NCI-H1105 treated with DMSO at 0.1 percent for 48 hours (cell line): ENCODE measurements at regions not wholly inside any gene's neighbourhood (a gene's known extent, or its start where the extent isn't known, plus 50 kb on each side); places are given as distances from the start of the nearest gene placed in this dataset.
A peak's percentile ranks its signal among the peaks of the same experiment; 100 is the strongest.

ENCODE experiments used
- DNase-seq: peaks from one replicate; lab custom pipeline; 2025; lab: John Stamatoyannopoulos, UW

DNA sequence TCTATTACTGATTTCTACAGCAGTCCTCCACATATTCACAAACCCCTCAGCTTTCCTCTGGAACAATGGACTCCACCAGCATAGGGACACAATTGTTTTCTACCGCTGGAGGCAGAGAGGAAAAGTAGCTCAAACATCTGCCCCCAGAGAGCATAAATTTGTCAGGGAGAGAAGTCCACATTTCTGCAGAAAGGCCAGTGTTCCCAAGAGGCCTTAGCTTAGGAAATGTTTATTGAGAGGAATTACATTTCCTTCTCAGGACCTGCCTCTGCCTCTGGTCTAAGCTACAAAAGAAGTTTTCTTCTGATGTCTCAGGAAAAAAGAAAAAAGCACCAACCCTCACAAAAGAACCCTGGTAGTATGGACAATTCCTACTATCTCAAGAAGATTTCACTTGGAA is 217.8 kb upstream of the BMP4 start:
- DNase-seq: no peak

DNA sequence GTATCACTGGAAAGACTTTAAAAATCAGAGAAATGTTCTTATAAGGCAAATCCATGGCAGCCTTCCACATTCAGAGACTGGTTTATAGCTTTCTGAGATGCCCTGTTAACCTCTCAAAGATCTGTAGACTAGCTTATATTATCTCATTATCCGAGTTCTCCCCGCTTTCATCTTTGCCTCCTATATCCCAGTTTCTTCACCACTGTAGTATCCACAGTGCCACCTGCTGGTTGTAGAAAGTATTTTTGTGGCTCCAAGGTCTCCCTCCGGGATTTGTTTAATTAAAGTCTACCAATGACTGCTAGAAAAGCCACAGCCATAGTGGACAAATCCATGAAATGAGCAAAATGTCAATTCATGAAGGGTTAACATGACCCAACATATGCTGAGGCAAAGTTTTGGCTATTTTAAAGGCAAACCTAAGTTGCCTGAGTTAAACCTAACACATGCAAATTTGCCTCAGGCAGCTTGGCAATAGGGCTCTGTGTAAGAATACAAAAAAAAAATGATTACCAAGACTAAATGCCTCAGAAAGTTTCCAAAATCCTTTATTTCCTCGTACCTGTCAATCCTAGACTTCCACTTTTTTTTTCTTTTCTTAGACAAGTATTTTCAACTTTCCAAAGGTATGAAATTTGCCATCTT is 218.8 kb upstream of the BMP4 start:
- DNase-seq: peak; percentile 80

DNA sequence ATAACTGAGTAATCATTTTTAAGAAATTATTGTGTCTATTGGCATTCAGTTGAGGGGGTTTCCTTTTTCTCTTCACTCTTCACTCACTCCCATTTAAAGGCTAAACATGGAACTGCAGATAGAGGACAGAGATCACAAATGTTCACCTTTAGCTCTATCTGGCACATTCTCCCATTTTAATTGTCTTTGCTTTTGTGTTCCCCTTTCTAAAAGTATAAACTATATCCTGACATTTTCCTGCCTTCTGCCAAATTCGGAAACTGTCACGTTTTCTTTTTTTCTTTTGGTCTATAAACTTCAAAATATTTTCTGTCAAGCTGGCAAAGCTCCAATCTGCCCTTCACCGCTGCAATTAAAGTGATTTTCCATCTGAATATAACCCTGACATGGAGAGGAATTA is 219.8 kb upstream of the CDKN3 start:
- no peak for DNase-seq

DNA sequence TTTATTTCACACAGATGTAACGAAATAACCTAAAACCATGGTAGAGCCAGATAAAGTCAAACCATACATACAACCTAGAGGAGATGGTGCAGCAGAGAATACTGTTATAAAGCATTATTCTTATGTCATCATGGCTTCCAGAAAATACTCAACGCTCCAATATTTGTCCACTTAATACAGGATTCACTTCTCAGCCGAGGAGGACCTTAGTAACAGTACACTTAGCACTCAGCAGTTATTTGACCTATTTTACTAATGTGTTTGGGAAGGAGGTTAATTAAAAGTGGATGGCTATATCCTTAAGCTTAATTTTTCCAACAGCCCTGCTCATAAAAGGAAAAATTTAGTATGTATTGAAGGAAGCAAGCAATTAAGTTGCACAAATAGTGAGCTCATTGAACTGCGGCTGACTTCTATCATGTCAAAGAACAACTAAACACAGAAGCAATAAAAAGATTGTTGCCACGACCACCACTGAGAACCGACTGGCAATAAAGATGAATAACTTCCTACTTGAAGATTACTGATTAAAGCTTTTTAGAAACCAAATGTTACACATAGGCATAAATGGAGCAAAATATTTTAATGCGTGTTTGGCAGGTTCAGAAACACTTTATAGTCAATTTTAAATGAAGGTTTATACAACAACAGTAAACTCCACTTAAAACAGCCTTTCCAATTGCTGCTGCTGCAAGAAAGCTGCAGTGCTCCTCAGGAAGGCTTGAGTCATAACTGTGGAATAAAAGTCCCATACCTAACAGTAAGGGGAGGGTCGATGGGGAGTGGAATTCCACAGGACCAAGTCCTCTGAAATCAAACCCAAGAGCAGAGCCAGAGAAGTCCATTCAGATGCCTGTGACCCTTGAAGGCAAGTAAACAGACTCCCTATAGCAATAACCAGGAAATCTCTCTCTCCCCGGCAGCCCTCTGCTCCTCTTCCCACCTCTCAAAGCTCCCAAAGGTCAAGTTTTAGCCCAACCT is 218.9 kb upstream of the CDKN3 start:
- DNase-seq: peak; percentile 47

DNA sequence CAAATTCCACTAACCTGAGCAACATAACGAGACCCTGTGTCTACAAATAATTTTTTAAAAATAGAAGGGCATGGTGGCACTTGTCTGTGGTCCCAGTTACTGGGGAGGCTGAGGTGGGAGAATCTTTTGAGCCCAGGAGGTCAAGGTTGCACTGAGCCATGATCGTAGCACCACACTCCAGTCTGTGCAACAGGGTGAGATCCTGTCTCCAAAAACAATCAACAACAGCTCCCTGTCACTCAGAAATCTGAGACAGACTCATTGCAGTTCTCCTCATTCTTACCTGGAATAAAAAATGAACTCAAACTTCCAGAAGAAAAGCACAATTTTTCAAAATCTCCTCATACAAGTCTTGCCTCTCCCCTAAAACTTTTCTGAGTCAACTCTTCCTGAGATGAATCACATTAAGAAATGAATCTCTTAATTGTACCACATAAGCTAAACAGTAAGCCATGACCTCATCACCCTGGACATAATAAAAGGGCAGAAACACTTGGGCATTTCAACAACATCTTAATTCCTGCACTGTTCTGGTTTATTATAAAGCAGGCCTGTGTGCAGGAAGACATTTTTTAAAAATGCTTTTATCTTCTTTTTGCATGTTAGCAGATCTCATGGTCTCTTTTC is 214.3 kb upstream of the CDKN3 start:
- DNase-seq: no peak

DNA sequence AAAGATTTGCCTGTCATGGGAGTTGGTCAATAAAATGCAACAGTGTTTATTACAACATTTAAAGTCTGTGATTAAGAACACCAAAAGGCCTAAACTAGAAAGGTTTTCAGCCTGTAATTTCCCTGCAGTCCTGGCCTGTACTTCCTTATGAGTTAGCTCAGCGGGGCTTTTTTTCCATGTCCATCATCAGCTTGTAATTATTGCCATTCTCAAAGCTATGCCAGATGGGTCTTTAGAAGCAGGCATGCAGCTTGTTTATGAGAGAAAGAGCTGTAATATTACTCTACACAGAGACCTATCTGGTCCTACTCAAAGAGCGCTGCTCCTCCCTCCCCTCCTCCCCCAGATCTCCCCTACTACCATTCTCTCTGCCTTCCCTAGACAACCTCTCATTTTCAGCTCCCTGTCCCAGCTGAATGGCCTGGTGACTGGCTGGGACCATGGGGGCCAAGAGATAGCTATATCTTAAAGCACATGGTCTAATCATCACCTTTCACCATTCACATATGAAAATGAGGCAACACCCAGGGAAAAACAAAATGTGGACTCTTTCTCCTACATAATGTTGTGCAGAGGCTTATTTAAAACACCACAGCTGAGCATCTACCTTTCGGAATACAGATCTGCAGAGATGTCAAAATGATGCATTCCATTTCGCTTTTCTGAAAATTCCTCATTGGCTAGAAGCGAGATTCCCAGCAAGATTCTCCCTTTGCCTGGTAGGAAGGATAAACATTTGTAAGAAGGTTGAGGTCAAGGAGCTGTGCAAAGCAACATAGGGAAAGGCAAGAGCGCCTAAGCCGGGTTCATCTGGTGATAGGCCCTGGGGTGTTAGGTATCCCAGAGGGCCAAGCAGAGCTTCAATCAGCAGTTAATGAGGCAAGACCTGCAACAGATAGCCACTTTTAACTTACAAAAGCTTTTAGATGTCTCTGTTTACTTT is 209.7 kb upstream of the CDKN3 start:
- no peak for DNase-seq

DNA sequence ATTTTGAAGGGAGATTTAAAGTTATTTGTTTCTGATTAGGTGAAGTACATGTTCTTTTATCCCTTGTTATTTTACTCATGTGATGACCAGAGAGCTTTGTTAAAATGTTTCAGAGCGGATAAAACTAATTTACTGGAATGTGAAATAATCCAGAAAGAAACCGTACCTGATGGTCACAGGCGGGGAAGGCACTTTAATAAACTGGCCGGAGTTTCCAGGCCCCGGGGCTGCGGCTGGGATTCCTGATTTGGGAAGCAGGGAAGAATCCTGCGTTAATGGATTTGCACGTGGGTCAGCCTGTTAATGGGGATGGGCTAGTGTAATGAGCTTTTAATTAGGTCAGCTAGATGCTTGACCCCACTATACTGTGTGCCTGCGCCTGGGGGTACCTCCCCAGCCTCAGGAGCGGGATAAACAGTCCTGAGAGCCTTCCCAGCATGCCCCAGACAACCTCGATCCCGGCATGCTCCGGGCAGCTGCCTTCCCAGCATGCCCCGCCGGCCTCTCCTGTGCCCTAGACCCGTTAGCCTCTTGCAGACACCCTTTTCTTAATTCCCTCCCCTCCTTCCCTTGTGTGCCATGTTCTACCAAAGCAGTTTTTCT is 208.6 kb upstream of the CDKN3 start:
- DNase-seq: no peak

DNA sequence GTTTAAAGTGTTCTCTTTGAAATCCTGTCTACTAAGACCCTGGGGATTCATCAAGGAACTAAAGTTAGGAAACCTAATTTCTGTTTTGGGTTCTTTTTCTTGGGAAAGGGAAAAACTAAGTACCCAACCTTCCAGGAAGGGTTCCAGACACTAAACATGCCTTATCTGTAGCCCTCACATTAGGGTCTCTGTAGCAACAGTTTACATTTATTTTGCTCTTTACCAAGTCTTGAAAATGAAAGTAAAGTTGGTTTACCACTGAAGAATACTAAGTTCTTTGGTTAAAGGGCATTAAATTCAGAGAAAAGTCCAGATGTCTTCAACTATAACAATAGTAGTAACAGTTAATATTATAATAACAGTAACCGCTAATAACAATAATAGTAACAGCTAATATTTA is 207.5 kb upstream of the CDKN3 start:
- DNase-seq: no peak

DNA sequence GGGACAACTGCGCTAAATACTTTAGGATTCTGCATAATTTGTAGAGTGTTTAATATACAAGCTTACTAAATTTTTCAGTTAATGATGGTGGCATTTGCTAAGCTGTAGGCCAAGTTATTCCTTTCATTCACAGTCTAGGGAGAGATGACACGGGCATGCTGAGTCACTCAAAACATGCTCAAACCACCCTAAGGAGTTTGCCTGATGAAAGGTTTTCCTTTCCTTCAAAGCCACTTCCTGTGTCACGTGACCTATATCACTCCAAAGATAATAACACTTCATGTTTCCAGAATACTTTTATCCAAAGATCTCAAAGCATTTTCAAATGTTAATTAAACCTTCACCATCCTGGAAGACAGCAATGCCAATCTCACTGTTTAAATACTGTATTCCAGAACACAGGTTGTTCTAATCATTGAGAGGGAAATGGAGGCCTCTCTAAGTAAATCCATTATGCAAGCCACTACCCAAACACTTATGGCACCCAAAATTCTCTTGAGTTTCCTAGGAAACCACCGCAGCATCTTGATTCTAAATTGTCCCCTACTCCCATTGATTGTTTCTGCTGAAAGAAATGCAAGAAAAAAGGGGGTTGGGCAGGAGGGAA is 207.0 kb upstream of the CDKN3 start:
- no peak for DNase-seq

DNA sequence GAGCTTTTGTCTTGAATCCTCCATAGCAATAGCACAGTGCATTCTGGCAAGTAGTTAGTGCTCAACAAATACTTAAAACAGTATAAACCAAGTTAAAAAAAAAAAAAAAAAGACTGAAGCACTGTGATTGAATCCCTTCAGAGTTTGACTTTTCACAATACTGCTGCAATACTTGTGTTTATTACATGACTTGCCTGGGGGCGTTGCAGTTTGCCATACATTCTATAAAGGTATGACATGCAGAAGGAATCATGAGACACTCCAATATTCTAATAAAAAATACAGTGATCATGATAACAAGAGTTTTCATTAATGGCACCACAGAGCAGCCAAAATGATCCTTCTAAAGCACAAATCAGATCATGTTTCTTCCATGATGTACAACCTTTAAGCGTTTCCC is 205.0 kb upstream of the CDKN3 start:
- DNase-seq: no peak

DNA sequence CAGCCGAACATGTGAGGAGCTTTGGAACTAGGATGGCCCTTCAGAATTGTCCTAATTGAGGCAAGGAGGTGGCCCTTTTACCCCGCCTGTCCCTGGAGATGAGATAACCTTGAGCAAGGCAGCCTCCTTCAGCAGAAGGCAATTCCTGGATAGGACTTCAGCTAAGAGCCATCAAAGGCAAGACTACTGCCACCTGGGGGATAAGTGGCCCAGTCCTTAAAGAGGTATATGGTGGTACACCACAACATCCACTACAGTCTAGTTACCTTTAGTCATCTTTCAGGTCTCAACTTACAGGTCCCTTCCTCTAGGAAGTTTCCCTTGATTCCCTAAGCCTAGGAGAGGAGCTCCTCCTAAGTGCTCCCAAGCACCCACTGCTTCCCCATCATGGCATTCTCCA is 204.2 kb upstream of the CDKN3 start:
- DNase-seq: no peak

DNA sequence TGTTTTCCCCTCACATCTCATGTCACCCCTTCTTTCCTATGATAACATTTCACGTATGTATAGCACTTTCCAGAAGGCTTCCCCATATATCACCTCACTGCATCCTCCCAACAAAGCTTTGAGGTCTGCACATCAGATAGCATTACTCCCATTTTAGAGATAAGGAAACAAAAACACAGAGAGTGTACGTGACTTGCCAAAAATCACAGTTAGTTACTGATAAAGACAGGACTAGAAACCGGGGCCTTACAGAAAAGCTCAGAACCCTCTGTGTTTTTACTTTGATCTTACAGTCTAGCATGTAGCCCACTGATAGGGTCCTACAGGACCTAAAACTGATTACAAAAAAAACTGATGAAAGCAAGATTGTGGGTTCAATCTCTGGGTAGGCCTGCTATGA is 202.9 kb upstream of the CDKN3 start:
- no peak for DNase-seq

DNA sequence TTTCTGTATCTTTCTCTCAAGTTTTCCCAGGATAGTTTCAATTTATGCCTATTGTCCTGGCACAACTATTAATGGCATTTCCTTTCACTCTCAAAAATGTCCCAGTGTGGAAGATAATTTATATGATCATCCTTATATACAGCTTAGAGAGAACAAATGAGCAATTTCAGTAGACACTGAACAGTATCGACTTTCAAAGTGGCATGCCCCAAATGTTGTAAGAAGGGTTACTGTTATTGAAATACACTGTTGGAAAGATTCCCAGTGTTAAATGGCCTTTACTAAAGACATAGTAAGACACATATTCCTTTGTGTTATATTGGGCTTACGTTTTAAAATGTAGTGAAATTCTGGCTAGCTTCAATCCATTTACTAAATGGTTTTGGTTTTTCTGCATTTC is 202.3 kb upstream of the CDKN3 start:
- DNase-seq: no peak

DNA sequence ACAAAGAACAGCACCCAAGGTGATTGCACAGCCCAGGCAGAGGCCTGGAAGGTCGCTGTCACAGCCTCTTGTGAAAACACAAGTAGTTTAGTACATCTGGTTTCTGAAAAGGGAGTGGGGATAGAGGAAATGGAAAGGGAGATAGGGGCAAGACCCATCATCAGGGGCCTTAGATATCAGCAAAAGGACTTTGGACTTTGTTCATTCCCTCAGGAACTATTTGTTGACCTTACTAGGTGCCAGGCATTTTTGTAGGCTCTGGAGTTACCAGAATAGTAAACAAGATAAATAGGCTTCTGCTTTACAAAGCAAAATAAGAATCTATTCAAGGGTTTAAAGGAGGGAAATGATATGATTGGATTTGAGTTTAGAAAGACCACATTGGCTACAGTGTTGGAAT is 199.4 kb upstream of the CDKN3 start:
- no peak for DNase-seq

DNA sequence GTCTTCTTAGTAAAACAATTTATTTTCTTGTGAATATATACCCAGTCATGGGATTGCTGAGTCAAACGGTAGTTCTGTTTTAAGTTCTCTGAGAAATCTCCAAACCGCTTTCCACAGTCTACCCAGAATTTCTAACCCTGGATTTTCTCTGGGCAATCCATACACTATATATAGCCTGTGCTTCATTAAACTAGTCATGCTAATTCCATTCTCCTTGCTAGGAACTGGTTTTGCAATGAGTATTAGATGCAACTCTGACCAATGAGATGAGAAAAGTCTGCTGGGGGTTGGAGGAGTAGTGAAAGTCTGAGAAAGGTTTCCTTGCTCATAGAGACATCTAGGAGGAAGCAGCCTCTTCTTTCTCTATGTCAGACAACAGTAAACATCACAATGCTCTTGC is 196.1 kb upstream of the CDKN3 start:
- no peak for DNase-seq

DNA sequence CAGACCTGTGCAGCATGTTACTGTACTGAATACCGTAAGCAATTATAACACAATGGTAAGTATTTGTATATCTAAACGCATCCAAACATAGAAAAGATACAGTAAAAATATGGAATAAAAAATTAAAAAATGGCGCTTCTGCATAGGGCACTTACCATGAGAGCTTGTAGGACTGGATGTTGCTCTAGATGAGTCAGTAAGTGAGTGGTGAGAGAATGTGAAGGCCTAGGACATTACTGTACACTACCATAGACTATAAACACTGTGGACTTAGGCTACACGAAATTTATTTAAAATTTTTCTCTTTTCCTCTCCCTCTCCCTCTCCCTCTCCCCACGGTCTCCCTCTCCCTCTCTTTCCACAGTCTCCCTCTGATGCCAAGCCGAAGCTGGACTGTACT is 194.5 kb upstream of the CDKN3 start:
- DNase-seq: no peak

DNA sequence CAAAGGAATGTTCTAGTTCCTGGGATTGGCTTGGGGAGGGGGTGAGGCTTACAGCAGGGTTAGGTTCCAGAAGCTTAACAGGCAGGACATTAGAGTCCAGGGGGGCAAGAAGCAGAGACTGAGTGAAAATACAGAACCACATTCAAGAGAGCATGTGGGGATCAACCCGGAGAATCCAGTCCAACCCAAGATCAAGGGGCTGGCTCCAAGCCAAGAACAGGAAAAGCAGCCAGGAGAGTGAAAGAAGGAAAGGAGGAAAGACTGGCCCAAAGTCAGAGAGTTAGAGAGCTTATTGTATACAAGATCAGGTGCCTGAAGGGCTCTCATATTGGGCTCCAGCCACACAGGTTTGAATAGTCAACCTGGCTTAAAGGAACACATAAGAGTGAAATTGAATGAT is 190.3 kb upstream of the CDKN3 start:
- no peak for DNase-seq

DNA sequence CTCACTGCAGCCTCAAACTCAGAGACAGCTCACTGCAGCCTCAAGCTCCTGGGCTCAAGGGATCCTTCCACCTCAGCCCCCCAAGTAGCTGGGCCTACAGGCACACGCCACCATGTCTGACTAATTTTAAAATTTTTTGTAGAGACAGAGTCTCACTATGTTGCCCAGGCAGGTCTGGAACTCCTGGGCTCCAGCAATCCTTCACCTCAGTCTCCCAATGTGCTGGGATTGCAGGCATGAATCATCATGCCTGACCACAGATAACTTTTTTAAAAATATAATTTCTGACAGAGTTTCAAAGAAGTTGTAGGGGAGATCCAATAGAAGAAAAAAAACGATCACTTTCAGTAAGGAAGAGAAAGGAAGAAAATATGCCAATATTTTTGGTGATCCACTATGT is 189.7 kb upstream of the CDKN3 start:
- DNase-seq: no peak

DNA sequence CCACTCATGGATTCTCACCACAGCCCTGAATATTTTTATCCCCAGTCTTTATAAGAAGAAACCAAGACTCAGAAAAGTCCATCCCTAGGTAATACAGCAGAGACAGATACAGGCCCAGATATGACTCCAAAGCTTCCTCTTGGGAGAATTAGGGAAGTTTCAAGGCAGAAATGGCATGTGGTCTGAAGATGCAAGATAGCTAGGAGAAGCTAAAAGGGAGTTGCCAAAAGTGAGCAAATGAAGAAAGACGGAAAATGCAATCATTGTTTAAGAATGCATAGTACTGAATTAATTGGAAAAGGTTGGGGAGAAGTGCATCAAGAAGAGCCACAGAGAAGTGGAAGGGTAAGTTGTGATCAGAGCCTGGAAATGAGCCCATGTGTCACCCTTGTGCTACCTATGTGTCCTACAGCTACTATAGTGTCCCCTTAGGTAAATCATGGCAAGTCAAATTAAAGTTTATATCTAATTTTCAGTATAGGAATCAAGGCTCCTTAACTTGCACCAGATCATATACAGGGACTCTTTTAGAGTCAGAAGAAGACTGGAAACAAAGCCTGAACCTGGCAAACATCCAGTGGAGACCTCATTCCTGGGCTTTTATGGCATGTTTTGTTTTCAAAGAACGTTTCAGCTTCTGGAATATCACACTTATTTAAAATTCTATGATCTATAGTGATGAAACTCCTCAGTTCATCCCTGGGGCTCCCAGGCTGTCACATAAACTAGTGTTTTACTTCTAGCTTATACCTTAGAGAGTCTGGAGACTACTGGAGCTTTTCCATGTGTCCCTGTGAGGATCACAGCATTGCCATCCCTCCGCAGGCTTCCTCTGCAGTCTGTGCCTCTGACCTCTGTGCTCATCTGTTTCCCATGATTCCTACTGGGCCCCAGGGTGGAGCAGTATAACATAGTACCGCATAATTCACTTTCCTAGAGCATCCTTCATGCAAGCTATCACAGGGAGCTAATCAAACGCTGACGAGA is 189.0 kb upstream of the CDKN3 start:
- DNase-seq: no peak

DNA sequence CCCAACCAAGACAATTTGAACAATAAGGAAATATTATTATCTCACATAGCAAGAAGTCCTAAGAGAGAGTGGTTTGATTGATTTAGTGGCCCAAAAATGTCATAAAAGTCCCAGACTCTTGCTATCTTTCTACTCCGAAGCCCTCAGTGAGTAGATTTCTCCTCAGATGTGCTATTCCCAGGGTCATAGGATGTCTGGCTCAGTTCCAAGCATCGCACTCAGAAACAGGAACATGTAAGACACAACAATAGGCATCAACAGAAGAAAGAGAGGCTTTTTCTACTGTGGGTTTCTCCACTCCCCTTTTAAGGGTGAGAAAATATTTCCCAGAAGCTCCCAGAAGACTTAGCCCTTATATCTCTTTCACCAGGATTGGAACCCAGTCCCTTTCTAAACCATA is 188.1 kb upstream of the CDKN3 start:
- DNase-seq: no peak
